Mesendoderm (in vitro differentiated cells): ENCODE measurements at regions not wholly inside any gene's neighbourhood (a gene's known extent, or its start where the extent isn't known, plus 50 kb on each side); places are given as distances from the start of the nearest gene placed in this dataset.

ENCODE experiments used
- DNase-seq: peaks from one replicate; pipeline ENCODE4 v3.0.0; 2013
- H2AK5ac ChIP-seq: 2 replicates; pipeline ENCODE4 v1.6.1; 2013; ENCODE audit warnings: low read length, inconsistent platforms
- H2BK120ac ChIP-seq: 2 replicates; pipeline ENCODE4 v1.6.1; 2013; ENCODE audit warnings: low read depth, mild to moderate bottlenecking, low read length, moderate library complexity, mixed read lengths
- H2BK15ac ChIP-seq: replicated peaks from 2 replicates; pipeline ENCODE4 v1.6.1; 2013; ENCODE audit warnings: low read depth, mild to moderate bottlenecking, moderate library complexity
- H2BK5ac ChIP-seq: 2 replicates; pipeline ENCODE4 v1.6.1; 2013; ENCODE audit warnings: low read length, inconsistent platforms
- H3K18ac ChIP-seq: 2 replicates; pipeline ENCODE4 v1.6.1; 2013; ENCODE audit warnings: mild to moderate bottlenecking, low read length, mixed read lengths
- H3K23ac ChIP-seq: one replicate; pipeline ENCODE4 v1.6.1; 2013; ENCODE audit warnings: low read length
- H3K27ac ChIP-seq: 2 replicates; pipeline ENCODE4 v1.5.1; 2013; ENCODE audit warnings: low read depth, mild to moderate bottlenecking, inconsistent platforms, low read length, moderate library complexity
- H3K27me3 ChIP-seq: 2 replicates; pipeline ENCODE4 v1.6.1; 2013; ENCODE audit warnings: low read length, control low read depth, mild to moderate bottlenecking, inconsistent platforms; ENCODE audit not compliant: insufficient read depth, poor library complexity
- H3K36me3 ChIP-seq: 2 replicates; pipeline ENCODE4 v1.6.1; 2013; ENCODE audit warnings: low read length, inconsistent platforms; ENCODE audit not compliant: control insufficient read depth, insufficient read depth
- H3K4ac ChIP-seq: one replicate; pipeline ENCODE4 v1.6.1; 2013; ENCODE audit warnings: low read depth, mild to moderate bottlenecking, low read length, moderate library complexity
- H3K4me1 ChIP-seq: 2 replicates; pipeline ENCODE4 v1.6.1; 2013; ENCODE audit warnings: low read depth, low read length, inconsistent platforms; ENCODE audit not compliant: control insufficient read depth
- H3K4me2 ChIP-seq: 2 replicates; pipeline ENCODE4 v1.6.1; 2013; ENCODE audit warnings: low read length
- H3K4me3 ChIP-seq: 2 replicates; pipeline ENCODE4 v1.5.1; 2013; ENCODE audit warnings: mild to moderate bottlenecking, low read length
- H3K56ac ChIP-seq: one replicate; pipeline ENCODE4 v1.6.1; 2013; ENCODE audit warnings: low read length
- H3K79me1 ChIP-seq: 2 replicates; pipeline ENCODE4 v1.6.1; 2013; ENCODE audit warnings: low read length, inconsistent platforms
- H3K79me2 ChIP-seq: 2 replicates; pipeline ENCODE4 v1.6.1; 2013; ENCODE audit warnings: mild to moderate bottlenecking, low read length; ENCODE audit not compliant: control insufficient read depth, insufficient read depth
- H3K9ac ChIP-seq: 2 replicates; pipeline ENCODE4 v1.6.1; 2013; ENCODE audit warnings: low read length, inconsistent platforms
- H4K5ac ChIP-seq: one replicate; pipeline ENCODE4 v1.6.1; 2013; ENCODE audit warnings: low read length
- H4K8ac ChIP-seq: one replicate; pipeline ENCODE4 v1.6.1; 2013; ENCODE audit warnings: low read depth, mild to moderate bottlenecking, control low read depth, low read length, moderate library complexity
- WGBS: extraction: QIAGEN DNeasy Blood & Tissue Kit; methylation state at CpG from one replicate; pipeline ENCODE4 v1.1.7; 2013; ENCODE audit warnings: low lambda C conversion rate, missing lambda C conversion rate; ENCODE audit not compliant: insufficient coverage; ENCODE audit errors: extremely low coverage; 5-methylcytosine and 5-hydroxymethylcytosine counted together

DNA sequence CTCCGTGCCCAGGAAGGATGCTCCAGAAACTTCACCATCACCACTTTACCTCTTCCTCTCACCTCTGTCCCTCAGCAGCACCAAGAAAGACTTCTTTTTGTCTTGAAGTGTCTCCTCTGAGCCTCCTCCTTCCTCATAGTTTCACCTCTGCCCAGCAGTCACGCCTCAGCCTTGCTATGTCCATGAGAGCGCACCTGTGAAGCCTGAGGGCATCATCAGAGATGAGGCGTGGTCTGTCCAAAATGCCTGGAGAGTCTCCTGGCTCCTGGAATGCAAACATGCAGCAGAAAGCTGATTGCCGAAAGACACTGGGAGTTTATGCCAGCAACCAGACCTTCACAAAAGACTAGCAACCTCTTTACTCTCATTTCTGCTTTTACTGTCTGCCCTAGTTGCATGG is 336.6 kb downstream of the TEX29 start:
- Histone ChIP-seq H3K23ac (no peak overlapping the region), H3K9ac (no peak overlapping the region), H2BK5ac (no peak overlapping the region), H2BK15ac (no peak overlapping the region), H2AK5ac (no peak overlapping the region), H3K79me2 (no peaks in the 10 kb centered on the region), H3K4ac (no peak overlapping the region), H4K5ac (no peak overlapping the region), H3K4me2 (no peak overlapping the region), H3K27ac (no peak overlapping the region), H3K4me1 (no peaks in the 10 kb centered on the region), H3K18ac (no peak overlapping the region), H4K8ac (no peak overlapping the region), H3K79me1 (no peaks in the 10 kb centered on the region), H3K4me3 (no peak overlapping the region), H2BK120ac (no peak overlapping the region), H3K27me3 (no peaks in the 10 kb centered on the region), H3K56ac (no peak overlapping the region), H3K36me3 (no peaks in the 10 kb centered on the region)
- DNase-seq: no peak
- WGBS: no CpG with 5 or more reads among the region's 5 CpGs

DNA sequence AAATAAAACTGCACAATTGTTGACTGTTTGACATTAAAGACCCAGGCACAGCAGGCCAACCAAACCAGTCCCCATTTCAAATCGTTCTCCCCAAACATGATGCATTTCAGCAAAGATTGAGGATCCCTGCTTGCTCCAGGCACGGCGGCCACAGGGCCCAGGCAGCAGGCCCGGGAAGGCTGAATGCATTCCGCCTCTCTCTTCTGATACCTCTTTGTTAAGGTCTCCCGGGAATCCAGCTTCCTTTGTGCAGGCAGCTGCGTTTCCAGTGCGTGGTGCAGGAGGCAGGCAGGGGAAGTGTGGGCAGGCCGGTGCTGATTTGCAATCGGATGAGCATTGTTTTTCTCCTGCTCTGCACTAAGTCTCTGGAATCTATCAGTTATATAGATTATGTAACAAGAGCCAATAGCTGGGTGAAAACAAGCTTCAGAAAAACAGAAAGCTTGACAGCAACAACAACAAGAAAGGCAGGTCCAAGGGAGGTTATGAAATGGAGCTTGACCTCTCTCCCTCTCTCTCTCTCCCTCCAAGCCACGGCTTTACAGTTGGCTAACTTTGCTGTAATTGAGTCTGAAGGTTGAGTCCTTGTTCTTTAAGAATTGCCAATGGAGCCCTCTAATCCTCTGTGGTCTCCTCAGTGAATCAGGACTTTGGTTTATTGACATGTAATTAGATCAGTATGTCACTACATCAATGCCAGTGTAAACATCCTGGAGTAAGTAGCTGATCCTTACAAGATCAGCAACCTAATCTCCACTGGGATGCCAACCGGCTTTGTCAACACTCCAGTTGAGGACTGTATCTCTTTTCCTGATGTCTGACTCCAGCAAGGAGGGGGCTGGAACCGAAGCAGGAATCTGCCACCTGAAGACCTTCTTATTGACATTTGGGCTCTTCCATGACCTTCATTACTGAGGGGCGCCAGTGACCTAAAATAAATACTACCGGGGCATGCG is 338.0 kb downstream of the TEX29 start:
- H3K9ac ChIP-seq: no peak overlapping the region
- H2BK15ac ChIP-seq: no peak overlapping the region
- H2AK5ac ChIP-seq: no peak overlapping the region
- no peaks in the 10 kb centered on the region for H3K4me1 ChIP-seq
- H3K18ac ChIP-seq: no peak overlapping the region
- no peaks in the 10 kb centered on the region for H3K79me2 ChIP-seq
- no peak overlapping the region for H3K56ac ChIP-seq
- no peak overlapping the region for H3K23ac ChIP-seq
- no peak overlapping the region for H2BK120ac ChIP-seq
- no peaks in the 10 kb centered on the region for H3K36me3 ChIP-seq
- no CpG with 5 or more reads among the region's 16 CpGs for WGBS
- H3K27me3 ChIP-seq: no peaks in the 10 kb centered on the region
- no peak overlapping the region for H2BK5ac ChIP-seq
- no peaks in the 10 kb centered on the region for H3K79me1 ChIP-seq
- peak; percentile 25 for DNase-seq
- no peak overlapping the region for H3K4ac ChIP-seq
- no peak overlapping the region for H4K5ac ChIP-seq
- H3K4me2 ChIP-seq: no peak overlapping the region
- H4K8ac ChIP-seq: no peak overlapping the region
- no peak overlapping the region for H3K27ac ChIP-seq
- no peak overlapping the region for H3K4me3 ChIP-seq

DNA sequence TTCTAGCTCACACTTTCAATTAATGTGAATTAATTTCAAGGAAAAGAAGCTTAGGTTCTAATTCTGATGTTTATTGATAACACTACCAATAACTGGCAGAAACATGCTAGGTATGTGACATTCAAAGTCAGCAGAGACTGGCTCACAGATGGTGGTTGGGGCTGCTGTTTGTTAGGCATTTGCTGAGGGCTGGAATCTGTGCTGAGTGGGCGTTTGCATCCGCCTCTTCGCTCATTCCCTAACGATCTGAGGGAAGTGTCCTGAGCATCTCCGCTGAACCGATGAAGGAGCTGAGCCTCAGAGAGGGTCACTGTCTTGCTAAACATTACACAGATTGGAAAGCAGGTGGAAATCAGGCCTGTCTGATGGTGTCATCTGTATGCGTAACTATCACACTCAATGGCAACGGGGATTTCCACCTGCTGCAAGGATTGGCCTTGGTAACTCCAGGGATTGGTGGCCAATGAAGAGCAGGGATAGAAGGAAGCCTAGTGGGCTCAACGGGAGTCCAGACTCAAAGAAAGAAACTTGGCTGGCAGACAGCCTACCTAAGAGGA is 338.9 kb downstream of the TEX29 start:
- Histone ChIP-seq H3K18ac (no peak overlapping the region), H3K4ac (no peak overlapping the region), H4K8ac (no peak overlapping the region), H3K4me1 (no peaks in the 10 kb centered on the region), H3K23ac (no peak overlapping the region), H3K27ac (no peak overlapping the region), H2BK15ac (no peak overlapping the region), H3K4me3 (no peak overlapping the region), H3K36me3 (no peaks in the 10 kb centered on the region), H3K56ac (no peak overlapping the region), H2BK5ac (no peak overlapping the region), H2BK120ac (no peak overlapping the region), H3K79me2 (no peaks in the 10 kb centered on the region), H4K5ac (no peak overlapping the region), H3K9ac (no peak overlapping the region), H3K27me3 (no peaks in the 10 kb centered on the region), H3K4me2 (no peak overlapping the region), H2AK5ac (no peak overlapping the region), H3K79me1 (no peaks in the 10 kb centered on the region)
- no CpG with 5 or more reads among the region's 9 CpGs for WGBS
- no peak for DNase-seq

DNA sequence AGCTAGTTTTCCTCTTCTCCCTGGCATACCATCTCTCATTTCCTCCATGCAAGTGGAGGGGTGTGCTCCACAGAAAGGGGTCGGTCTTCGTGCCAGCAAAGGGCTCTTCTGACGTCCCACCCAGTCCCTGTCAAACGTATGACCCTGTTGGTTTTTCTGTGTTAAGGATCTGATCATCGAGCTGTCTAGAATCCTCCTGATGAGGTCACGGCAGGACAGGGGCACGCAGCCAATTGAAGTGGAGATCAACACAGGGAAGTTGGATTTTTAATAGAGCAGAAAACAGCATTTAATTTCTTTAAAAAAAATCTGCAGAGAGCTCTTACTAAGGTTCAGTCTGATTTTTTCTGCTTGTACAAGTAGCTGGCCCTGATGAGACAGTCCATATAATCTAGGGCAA is 339.4 kb downstream of the TEX29 start:
- no peaks in the 10 kb centered on the region for H3K27me3 ChIP-seq
- H3K27ac ChIP-seq: no peak overlapping the region

DNA sequence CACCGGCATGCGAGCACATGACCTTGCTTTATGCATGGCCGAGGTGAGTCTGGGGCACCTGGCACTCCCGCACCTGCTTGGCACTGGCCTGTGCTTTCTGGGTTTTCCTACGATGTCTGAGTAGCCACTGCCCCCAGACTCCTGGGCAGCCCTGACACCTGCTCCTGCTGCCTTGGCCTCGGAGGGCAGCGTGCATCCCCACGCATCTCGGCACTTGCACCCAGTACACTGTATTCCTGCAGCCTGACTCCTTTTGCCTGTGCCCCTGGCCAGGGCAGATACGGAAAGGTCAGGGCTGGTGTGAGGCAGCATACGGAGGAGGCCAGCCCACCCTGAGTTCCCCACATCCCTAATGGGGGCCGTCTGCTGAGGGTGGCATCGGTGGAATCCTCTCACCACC is 340.6 kb downstream of the TEX29 start:
- WGBS: no CpG with 5 or more reads among the region's 13 CpGs
- H4K5ac ChIP-seq: no peak overlapping the region

More for the DNA sequence above, 339.4 kb downstream of the TEX29 start:
- Histone ChIP-seq H3K4me2 (no peak overlapping the region), H3K4me1 (no peaks in the 10 kb centered on the region), H3K4me3 (no peak overlapping the region), H3K36me3 (no peaks in the 10 kb centered on the region), H4K5ac (no peak overlapping the region), H3K4ac (no peak overlapping the region), H3K18ac (no peak overlapping the region), H3K79me2 (no peaks in the 10 kb centered on the region), H2AK5ac (no peak overlapping the region), H2BK15ac (no peak overlapping the region), H3K79me1 (no peaks in the 10 kb centered on the region), H3K56ac (no peak overlapping the region), H3K9ac (no peak overlapping the region), H2BK5ac (no peak overlapping the region), H4K8ac (no peak overlapping the region), H3K23ac (no peak overlapping the region), H2BK120ac (no peak overlapping the region)
- WGBS: no CpG with 5 or more reads among the region's 7 CpGs
- DNase-seq: no peak

More for the DNA sequence above, 340.6 kb downstream of the TEX29 start:
- Histone ChIP-seq H3K18ac (no peak overlapping the region), H3K4me2 (no peak overlapping the region), H3K56ac (no peak overlapping the region), H3K27me3 (no peaks in the 10 kb centered on the region), H4K8ac (no peak overlapping the region), H2BK5ac (no peak overlapping the region), H3K4me1 (no peaks in the 10 kb centered on the region), H3K4ac (no peak overlapping the region), H2BK120ac (no peak overlapping the region), H3K36me3 (no peaks in the 10 kb centered on the region), H3K4me3 (no peak overlapping the region), H3K9ac (no peak overlapping the region), H3K27ac (no peak overlapping the region), H2AK5ac (no peak overlapping the region), H3K79me2 (no peaks in the 10 kb centered on the region), H3K23ac (no peak overlapping the region), H3K79me1 (no peaks in the 10 kb centered on the region), H2BK15ac (no peak overlapping the region)
- DNase-seq: no peak
